HepG2 (cell line): ENCODE measurements at regions not wholly inside any gene's neighbourhood (a gene's known extent, or its start where the extent isn't known, plus 50 kb on each side); places are given as distances from the start of the nearest gene placed in this dataset.

Experiments used
- CCAR2 ChIP-seq: fragments of 200-400 bp; formaldehyde crosslinking; optimal IDR thresholded peaks from 2 replicates; pipeline ENCODE3; 2018; ENCODE audit warnings: low read depth, mild to moderate bottlenecking, low read length, moderate library complexity
- CHCHD3 ChIP-seq: sonication (generic); formaldehyde crosslinking; IDR thresholded peaks from 2 replicates; pipeline ENCODE4 v1.8.0; 2022; ENCODE audit warnings: mild to moderate bottlenecking, missing genetic modification reagents, moderate library complexity
- CREB1 ChIP-seq, 2 experiments: fragments of 450-650 bp in 1 of 2; IDR thresholded peaks; 2 replicates each; pipeline ENCODE4 v1.6.1; 2016 to 2017; ENCODE audit warnings: control low read depth in 1 of 2, mild to moderate bottlenecking in 1 of 2, missing compliant biosample characterization in 1 of 2, missing genetic modification characterization in 1 of 2
- CTCF ChIP-seq: sonication (generic); formaldehyde crosslinking; IDR thresholded peaks from 2 replicates; pipeline ENCODE4 v1.5.0; 2020; ENCODE audit warnings: mild to moderate bottlenecking, missing genetic modification reagents, moderate library complexity
- HNF1A ChIP-seq, 2 experiments: sonication (generic) in 1 of 2; formaldehyde crosslinking in 1 of 2; IDR thresholded peaks; 2 replicates each; pipeline versions ENCODE4 v1.4.0 to v1.6.1; 2016 to 2020; ENCODE audit warnings: borderline replicate concordance in 1 of 2, low read depth in 1 of 2, mild to moderate bottlenecking in 1 of 2, missing genetic modification reagents in 1 of 2
- MAX ChIP-seq: IDR thresholded peaks from 2 replicates; pipeline ENCODE4 v1.6.1; 2012; ENCODE audit warnings: inconsistent platforms
- NFRKB ChIP-seq: fragments of 450-650 bp; IDR thresholded peaks from 2 replicates; pipeline ENCODE4 v1.6.1; 2017
- PHF8 ChIP-seq: sonication (generic); formaldehyde crosslinking; IDR thresholded peaks from 2 replicates; pipeline ENCODE4 v1.5.0; 2020; ENCODE audit warnings: missing genetic modification reagents
- POLR2AphosphoS5 ChIP-seq: IDR thresholded peaks from 2 replicates; pipeline ENCODE4 v1.6.1; 2012; ENCODE audit warnings: low read depth, low read length
- ZFX ChIP-seq: sonication (generic); formaldehyde crosslinking; IDR thresholded peaks from 2 replicates; pipeline ENCODE4 v1.4.0; 2020; ENCODE audit warnings: mild to moderate bottlenecking, low read depth, missing genetic modification reagents, moderate library complexity
- ZKSCAN1 ChIP-seq: fragments of 150-350 bp; IDR thresholded peaks from 2 replicates; pipeline ENCODE4 v1.6.1; 2014; ENCODE audit warnings: low read length
- ZNF3 ChIP-seq: IDR thresholded peaks from 2 replicates; pipeline ENCODE4 v1.7.0; 2017; ENCODE audit warnings: inconsistent platforms

DNA sequence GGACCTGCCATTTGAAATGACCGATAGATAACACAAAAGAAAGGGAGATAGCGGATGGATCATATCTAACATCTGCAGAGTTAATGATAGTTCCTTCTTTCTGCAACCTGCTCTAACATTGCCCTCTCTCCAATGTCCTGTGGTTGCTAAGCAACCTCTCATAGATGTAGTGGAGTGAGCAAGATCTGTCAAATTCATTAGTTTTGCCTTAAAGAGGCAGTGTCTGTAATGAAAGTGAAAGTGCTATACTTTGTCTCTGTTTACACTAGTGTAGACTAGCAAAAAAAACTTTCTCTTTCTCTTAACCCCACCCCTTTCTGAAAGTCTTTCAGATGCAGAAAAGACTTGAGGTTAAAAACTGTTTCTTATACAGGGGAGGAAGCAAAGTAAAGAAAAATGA lies 1196.9 kb downstream of the SORCS3 start:
- no peak for TF ChIP-seq CCAR2
- no peak for TF ChIP-seq POLR2AphosphoS5
- TF ChIP-seq ZNF3 (CRISPR knock-in tag): no peak
- TF ChIP-seq CTCF (CRISPR knock-in tag): no peak
- no peak for TF ChIP-seq MAX
- TF ChIP-seq CREB1 (IDR thresholded peaks at IDR 0.05): no peak
- no peak for TF ChIP-seq CREB1 (CRISPR knock-in tag; IDR thresholded peaks at IDR 0.05)
- TF ChIP-seq PHF8 (CRISPR knock-in tag): no peak
- no peak for TF ChIP-seq NFRKB
- TF ChIP-seq ZFX (CRISPR knock-in tag): no peak
- TF ChIP-seq ZKSCAN1: no peak
- no peak for TF ChIP-seq HNF1A (IDR thresholded peaks at IDR 0.05; ENCODE audit: low read depth)
- TF ChIP-seq HNF1A (CRISPR knock-in tag; IDR thresholded peaks at IDR 0.05; ENCODE audit: borderline replicate concordance): no peak
- no peak for TF ChIP-seq CHCHD3 (CRISPR knock-in tag)
